ENCODE measurements at regions not wholly inside any gene's neighbourhood (a gene's known extent, or its start where the extent isn't known, plus 50 kb on each side); places are given as distances from the start of the nearest gene placed in this dataset.

- DNase-seq: no peak
- intact Hi-C loops (cut with DNase I, micrococcal nuclease): no loop called here
- Histone ChIP-seq H3K9me3 (no peaks in the 10 kb centered on the region), H3K4me1 (ENCODE audit: low read depth) (no peaks in the 10 kb centered on the region), H3K36me3 (ENCODE audit: low read depth) (no peaks in the 10 kb centered on the region), H3K4me3 (no peak overlapping the region)
- no peak for ATAC-seq
- TF ChIP-seq, protein P1, sequence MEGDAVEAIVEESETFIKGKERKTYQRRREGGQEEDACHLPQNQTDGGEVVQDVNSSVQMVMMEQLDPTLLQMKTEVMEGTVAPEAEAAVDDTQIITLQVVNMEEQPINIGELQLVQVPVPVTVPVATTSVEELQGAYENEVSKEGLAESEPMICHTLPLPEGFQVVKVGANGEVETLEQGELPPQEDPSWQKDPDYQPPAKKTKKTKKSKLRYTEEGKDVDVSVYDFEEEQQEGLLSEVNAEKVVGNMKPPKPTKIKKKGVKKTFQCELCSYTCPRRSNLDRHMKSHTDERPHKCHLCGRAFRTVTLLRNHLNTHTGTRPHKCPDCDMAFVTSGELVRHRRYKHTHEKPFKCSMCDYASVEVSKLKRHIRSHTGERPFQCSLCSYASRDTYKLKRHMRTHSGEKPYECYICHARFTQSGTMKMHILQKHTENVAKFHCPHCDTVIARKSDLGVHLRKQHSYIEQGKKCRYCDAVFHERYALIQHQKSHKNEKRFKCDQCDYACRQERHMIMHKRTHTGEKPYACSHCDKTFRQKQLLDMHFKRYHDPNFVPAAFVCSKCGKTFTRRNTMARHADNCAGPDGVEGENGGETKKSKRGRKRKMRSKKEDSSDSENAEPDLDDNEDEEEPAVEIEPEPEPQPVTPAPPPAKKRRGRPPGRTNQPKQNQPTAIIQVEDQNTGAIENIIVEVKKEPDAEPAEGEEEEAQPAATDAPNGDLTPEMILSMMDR (IDR thresholded peaks at IDR 0.05): no peak
Observed at GRCh38 chrX:4663085-4663484, 949.6 kb upstream of the PRKX start.

GRCh38 chrX:4661771-4662170 is 948.3 kb upstream of the PRKX start:
- Histone ChIP-seq H3K4me3 (no peak overlapping the region), H3K4me1 (ENCODE audit: low read depth) (no peaks in the 10 kb centered on the region), H3K9me3 (no peaks in the 10 kb centered on the region), H3K36me3 (ENCODE audit: low read depth) (no peaks in the 10 kb centered on the region)
- DNase-seq (no peak), ATAC-seq (no peak)
- TF ChIP-seq, protein P1 (IDR thresholded peaks at IDR 0.05): no peak
- intact Hi-C loops (cut with DNase I, micrococcal nuclease): no loop called here

- no peak for ATAC-seq
- Histone ChIP-seq H3K36me3 (ENCODE audit: low read depth) (no peaks in the 10 kb centered on the region), H3K4me1 (ENCODE audit: low read depth) (no peaks in the 10 kb centered on the region), H3K4me3 (no peak overlapping the region), H3K9me3 (peaks cover 6% of the 10 kb centered on the region)
- DNase-seq: no peak
- TF ChIP-seq, protein P1 (IDR thresholded peaks at IDR 0.05): no peak
- intact Hi-C loops (cut with DNase I, micrococcal nuclease): no loop called here
Observed at GRCh38 chrX:4656419-4656818, 943.0 kb upstream of the PRKX start.

DNA sequence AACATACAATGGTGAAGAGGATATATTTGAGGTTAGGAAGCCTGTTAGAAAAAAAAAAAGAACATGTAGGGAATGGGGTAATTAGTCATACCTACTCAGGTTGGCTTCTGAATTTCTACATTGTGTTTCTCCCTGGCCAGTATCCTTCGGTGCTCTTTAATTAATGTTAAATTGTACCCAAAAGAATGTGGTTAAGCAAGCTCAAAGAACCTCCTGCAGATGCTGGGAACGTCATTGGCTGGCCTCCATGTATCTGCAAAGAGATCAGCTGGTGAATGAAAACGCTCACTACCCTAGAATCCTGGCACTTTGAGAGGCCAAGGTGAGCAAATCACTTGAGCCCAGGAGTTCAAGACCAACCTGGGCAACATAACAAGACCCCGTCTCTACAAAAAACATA is 942.3 kb upstream of the PRKX start:
- intact Hi-C loops (cut with DNase I, micrococcal nuclease): no loop called here
- no peak for DNase-seq
- H3K4me3 ChIP-seq: no peak overlapping the region
- peaks cover 6% of the 10 kb centered on the region for H3K9me3 ChIP-seq
- no peaks in the 10 kb centered on the region for H3K4me1 ChIP-seq (ENCODE audit: low read depth)
- ATAC-seq: no peak
- TF ChIP-seq, protein P1 (IDR thresholded peaks at IDR 0.05): no peak
- no peaks in the 10 kb centered on the region for H3K36me3 ChIP-seq (ENCODE audit: low read depth)

GRCh38 chrX:4642114-4642513 is 928.7 kb upstream of the PRKX start:
- intact Hi-C loops (cut with DNase I, micrococcal nuclease): no loop called here
- TF ChIP-seq, protein P1 (IDR thresholded peaks at IDR 0.05): no peak
- Histone ChIP-seq H3K4me1 (ENCODE audit: low read depth) (no peaks in the 10 kb centered on the region), H3K4me3 (no peak overlapping the region), H3K9me3 (no peaks in the 10 kb centered on the region), H3K36me3 (ENCODE audit: low read depth) (no peaks in the 10 kb centered on the region)
- ATAC-seq (no peak), DNase-seq (no peak)

- Histone ChIP-seq H3K4me3 (no peak overlapping the region), H3K36me3 (ENCODE audit: low read depth) (no peaks in the 10 kb centered on the region), H3K9me3 (no peaks in the 10 kb centered on the region), H3K4me1 (ENCODE audit: low read depth) (no peaks in the 10 kb centered on the region)
- ATAC-seq (no peak), DNase-seq (no peak)
- intact Hi-C loops (cut with DNase I, micrococcal nuclease): no loop called here
- TF ChIP-seq, protein P1 (IDR thresholded peaks at IDR 0.05): no peak
Observed at GRCh38 chrX:4638036-4638435, 924.6 kb upstream of the PRKX start.

Data from mucosa of descending colon (tissue), 3 donors.